ENCODE measurements at regions not wholly inside any gene's neighbourhood (a gene's known extent, or its start where the extent isn't known, plus 50 kb on each side); places are given as distances from the start of the nearest gene placed in this dataset.

DNA sequence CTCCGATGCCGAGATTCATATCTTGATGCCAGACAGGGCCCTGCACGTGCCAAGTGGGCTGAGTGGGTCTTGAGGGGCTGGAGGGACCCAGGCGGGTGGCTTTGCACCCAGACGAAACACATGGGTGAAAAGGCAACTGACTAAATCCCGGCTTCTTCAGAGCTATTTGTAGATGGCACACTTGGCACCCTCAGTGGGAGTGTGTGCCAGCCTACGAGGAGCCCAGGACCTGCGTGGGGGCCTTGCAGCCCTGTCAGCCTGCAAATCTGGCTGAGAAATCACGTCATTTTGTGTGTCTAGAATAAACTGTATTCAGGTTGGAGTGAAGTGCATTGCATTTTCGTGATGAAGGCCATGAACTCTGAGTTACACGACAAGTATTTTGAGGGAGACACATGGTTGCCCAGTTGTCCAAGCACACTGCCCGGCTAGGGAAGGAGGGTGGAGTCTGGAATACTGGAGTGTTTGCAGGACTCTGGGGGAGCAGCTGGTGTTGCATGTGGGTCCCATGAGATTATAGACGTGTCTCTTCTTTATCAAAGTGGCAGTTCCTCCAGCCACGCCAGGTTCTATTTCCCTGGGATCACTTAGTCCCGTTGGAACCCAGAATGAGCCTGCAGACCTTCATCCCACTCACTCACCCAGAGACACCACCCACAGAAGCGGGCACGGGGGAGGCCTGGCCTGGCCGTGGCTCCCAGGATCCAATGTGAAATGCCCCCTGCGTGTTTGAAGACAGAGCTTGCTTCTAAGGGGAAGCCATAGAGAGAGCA is 60.2 kb downstream of the DLL1 start:
- TF ChIP-seq, protein P1, sequence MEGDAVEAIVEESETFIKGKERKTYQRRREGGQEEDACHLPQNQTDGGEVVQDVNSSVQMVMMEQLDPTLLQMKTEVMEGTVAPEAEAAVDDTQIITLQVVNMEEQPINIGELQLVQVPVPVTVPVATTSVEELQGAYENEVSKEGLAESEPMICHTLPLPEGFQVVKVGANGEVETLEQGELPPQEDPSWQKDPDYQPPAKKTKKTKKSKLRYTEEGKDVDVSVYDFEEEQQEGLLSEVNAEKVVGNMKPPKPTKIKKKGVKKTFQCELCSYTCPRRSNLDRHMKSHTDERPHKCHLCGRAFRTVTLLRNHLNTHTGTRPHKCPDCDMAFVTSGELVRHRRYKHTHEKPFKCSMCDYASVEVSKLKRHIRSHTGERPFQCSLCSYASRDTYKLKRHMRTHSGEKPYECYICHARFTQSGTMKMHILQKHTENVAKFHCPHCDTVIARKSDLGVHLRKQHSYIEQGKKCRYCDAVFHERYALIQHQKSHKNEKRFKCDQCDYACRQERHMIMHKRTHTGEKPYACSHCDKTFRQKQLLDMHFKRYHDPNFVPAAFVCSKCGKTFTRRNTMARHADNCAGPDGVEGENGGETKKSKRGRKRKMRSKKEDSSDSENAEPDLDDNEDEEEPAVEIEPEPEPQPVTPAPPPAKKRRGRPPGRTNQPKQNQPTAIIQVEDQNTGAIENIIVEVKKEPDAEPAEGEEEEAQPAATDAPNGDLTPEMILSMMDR (IDR thresholded peaks at IDR 0.05) = no peak
- TF ChIP-seq ZNF121 (CRISPR knock-in tag; IDR thresholded peaks at IDR 0.05) (no peak), NFYB (CRISPR knock-in tag; conservative IDR thresholded peaks at IDR 0.05; ENCODE audit: low read depth) (no peak), RORB (CRISPR knock-in tag; IDR thresholded peaks at IDR 0.05) (no peak), CBFB (CRISPR knock-in tag; IDR thresholded peaks at IDR 0.05; ENCODE audit: low read depth) (no peak), KAT7 (CRISPR knock-in tag; IDR thresholded peaks at IDR 0.05; ENCODE audit: borderline replicate concordance) (no peak), TCF7 (CRISPR knock-in tag; IDR thresholded peaks at IDR 0.05; ENCODE audit: low read depth) (no peak)
- TF ChIP-seq, protein P2, sequence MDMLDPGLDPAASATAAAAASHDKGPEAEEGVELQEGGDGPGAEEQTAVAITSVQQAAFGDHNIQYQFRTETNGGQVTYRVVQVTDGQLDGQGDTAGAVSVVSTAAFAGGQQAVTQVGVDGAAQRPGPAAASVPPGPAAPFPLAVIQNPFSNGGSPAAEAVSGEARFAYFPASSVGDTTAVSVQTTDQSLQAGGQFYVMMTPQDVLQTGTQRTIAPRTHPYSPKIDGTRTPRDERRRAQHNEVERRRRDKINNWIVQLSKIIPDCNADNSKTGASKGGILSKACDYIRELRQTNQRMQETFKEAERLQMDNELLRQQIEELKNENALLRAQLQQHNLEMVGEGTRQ (CRISPR knock-in tag; IDR thresholded peaks at IDR 0.05) = no peak
- TF ChIP-seq, protein P3, sequence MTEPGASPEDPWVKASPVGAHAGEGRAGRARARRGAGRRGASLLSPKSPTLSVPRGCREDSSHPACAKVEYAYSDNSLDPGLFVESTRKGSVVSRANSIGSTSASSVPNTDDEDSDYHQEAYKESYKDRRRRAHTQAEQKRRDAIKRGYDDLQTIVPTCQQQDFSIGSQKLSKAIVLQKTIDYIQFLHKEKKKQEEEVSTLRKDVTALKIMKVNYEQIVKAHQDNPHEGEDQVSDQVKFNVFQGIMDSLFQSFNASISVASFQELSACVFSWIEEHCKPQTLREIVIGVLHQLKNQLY (CRISPR knock-in tag; IDR thresholded peaks at IDR 0.05) = no peak
- TF ChIP-seq, protein P4, sequence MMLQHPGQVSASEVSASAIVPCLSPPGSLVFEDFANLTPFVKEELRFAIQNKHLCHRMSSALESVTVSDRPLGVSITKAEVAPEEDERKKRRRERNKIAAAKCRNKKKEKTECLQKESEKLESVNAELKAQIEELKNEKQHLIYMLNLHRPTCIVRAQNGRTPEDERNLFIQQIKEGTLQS (CRISPR knock-in tag; conservative IDR thresholded peaks at IDR 0.05) = no peak
- TF ChIP-seq, protein P5, sequence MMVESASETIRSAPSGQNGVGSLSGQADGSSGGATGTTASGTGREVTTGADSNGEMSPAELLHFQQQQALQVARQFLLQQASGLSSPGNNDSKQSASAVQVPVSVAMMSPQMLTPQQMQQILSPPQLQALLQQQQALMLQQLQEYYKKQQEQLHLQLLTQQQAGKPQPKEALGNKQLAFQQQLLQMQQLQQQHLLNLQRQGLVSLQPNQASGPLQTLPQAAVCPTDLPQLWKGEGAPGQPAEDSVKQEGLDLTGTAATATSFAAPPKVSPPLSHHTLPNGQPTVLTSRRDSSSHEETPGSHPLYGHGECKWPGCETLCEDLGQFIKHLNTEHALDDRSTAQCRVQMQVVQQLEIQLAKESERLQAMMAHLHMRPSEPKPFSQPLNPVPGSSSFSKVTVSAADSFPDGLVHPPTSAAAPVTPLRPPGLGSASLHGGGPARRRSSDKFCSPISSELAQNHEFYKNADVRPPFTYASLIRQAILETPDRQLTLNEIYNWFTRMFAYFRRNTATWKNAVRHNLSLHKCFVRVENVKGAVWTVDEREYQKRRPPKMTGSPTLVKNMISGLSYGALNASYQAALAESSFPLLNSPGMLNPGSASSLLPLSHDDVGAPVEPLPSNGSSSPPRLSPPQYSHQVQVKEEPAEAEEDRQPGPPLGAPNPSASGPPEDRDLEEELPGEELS (CRISPR knock-in tag; IDR thresholded peaks at IDR 0.05) = no peak
- TF ChIP-seq, protein P6, sequence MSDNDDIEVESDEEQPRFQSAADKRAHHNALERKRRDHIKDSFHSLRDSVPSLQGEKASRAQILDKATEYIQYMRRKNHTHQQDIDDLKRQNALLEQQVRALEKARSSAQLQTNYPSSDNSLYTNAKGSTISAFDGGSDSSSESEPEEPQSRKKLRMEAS (CRISPR knock-in tag; IDR thresholded peaks at IDR 0.05) = no peak

Data from WTC11 (cell line).